ENCODE measurements at regions not wholly inside any gene's neighbourhood (a gene's known extent, or its start where the extent isn't known, plus 50 kb on each side); places are given as distances from the start of the nearest gene placed in this dataset.
"Not testable (repeated sequence)": the region's sequence is repeated elsewhere in the genome, so short reads cannot be mapped to it uniquely, and the experiment has no call there.

DNA sequence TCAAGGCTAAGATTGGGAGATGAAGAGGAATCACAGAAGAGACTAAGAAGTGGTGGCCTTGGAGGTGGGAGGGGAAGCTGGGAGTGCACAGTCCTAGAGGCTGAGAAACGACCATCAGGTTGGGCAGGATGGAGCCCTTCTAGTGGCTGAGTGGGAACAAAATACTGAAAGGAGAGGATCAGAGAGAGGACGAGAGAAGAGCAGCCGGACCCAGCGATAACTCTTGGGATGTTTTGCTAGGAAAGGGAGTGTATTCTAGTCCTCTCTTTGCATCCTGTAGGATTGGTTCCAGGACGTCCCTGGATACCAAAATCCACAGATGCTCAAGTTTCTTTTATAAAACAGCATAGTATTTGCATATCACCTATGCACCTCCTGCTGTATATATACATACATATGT, 143.8 kb downstream of the CRLF3 start:
- TF ChIP-seq, protein P1, sequence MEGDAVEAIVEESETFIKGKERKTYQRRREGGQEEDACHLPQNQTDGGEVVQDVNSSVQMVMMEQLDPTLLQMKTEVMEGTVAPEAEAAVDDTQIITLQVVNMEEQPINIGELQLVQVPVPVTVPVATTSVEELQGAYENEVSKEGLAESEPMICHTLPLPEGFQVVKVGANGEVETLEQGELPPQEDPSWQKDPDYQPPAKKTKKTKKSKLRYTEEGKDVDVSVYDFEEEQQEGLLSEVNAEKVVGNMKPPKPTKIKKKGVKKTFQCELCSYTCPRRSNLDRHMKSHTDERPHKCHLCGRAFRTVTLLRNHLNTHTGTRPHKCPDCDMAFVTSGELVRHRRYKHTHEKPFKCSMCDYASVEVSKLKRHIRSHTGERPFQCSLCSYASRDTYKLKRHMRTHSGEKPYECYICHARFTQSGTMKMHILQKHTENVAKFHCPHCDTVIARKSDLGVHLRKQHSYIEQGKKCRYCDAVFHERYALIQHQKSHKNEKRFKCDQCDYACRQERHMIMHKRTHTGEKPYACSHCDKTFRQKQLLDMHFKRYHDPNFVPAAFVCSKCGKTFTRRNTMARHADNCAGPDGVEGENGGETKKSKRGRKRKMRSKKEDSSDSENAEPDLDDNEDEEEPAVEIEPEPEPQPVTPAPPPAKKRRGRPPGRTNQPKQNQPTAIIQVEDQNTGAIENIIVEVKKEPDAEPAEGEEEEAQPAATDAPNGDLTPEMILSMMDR (conservative IDR thresholded peaks at IDR 0.05; ENCODE audit: low read length): not testable (repeated sequence)
- TF ChIP-seq EZH2phosphoT487 (IDR thresholded peaks at IDR 0.05; ENCODE audit: borderline replicate concordance, low read depth, low read length): not testable (repeated sequence)
